HG03460 (cell line): ENCODE measurements at regions not wholly inside any gene's neighbourhood (a gene's known extent, or its start where the extent isn't known, plus 50 kb on each side); places are given as distances from the start of the nearest gene placed in this dataset.
"Not testable (repeated sequence)": the region's sequence is repeated elsewhere in the genome, so short reads cannot be mapped to it uniquely, and the experiment has no call there.

Experiments
- ATAC-seq: cut with Tn5 transposase; IDR thresholded peaks from one replicate; pipeline ENCODE4 v1.9.1; 2021; ENCODE audit not compliant: unreplicated experiment

DNA sequence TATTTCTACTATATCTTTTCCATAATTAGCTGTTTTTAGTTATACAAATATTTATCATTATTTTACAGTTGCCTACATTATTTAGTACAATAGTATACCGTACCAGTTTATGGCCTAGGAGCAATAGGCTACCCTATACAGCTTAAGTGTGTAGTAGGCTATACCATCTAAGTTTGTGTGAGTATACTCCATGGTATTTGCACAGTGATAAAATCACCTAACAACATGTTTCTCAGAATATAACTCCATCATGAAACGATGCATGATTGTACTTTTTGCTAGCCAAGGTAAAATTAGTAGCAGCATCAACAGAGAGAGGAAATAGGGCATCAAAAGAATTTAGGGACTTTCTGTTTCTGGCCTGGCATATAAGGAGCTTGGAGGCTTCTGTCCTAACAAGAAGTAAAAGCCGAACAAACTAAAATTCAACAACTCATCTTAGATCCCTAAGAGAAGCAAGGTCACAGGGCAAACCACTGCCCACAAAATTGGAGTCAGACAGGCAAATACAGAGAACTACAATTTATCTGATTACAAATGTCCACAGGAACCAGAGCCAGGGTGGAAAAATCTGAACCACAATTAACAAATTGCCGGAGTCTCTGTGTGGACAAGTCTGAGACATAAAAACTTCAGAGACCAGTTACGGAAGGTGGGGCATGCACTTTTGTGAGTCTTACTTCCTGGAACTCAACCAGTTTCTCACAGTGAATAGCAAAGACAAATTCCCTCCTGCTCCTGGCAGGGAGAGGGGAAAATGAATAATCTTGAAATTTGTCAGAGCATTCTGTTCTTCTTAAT lies 671.4 kb downstream of the RFPL4B start:
- no peak for ATAC-seq

DNA sequence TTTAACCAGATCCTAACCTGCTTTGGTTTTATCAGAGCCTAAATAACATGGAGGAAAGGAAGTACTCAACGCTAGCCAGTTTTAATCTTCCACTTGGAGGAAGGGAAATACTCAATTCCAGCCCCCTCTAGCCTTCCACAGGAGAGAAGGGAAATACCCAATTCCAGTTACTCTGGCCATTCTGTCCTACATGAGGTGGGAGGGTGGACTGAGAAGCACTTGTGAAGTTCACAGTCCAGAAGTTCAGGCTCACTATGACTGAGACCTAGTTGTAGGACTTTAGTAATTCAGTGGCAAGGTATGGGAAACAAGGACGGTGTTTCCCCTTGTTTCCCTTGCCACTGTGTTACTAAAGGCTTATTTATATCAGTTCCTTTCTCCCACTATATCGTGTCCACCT lies 672.0 kb downstream of the RFPL4B start:
- no peak for ATAC-seq

DNA sequence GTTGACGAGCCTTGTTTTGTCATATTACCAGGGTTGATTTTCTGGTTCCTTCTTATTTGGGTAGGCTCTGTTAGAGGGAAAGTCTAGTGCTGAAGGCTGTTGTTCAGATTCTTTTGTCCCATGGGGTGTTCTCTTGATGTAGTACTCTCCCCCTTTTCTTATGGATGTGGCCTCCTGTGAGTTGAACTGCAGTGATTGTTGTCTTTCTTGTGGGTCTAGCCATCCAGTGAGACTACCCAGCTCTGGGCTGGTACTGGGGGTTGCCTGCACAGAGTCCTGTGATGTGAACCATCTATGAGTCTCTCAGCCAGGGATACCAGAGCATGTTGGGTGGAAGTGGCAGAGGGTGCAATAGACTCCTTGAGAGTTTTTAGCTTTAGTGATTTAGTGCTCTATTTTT lies 680.6 kb downstream of the RFPL4B start:
- ATAC-seq: no peak

DNA sequence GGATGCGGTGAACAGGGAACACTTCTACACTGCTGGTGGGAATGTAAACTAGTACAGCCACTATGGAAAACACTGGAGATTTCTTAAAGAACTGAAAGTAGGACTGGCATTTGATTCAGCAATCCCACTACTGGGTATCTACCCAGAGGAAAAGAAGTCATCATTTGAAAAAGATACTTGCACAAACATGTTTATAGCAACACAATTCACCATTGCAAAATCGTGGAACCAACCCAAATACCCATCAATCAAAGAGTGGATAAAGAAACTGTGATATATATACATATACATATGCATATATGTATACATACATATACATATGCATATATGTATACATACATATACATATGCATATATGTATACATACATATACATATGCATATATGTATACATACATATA lies 682.0 kb downstream of the RFPL4B start:
- ATAC-seq: not testable (repeated sequence)

DNA sequence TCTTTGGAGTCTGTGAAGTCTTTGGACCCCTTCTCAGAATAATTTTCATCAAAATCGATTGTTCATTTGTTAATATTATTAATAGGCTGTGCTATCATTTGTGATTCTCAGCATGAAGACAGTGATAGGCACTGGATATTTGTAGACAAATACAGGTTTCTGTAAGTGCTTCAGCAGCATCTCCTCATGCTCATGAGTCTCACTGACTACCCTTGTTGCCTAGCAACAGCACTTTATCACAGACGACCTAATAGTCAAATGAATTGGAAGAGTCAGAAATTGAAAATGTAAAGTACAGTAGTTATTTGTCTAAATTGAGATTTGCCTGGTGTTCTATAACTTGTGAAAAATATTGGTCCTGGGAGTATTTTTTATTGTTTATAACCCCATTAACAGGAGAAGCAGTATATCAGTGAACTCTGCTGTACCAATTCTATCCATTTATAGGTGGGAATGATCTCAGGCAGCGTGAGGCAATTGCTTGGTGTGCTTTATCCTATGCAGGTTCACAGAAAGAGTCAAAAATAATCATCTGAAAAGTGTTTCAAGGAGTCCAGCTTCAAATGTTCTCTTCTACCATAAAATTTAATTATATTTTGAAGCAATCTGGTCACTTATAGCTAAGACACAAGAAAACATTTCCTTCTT lies 684.6 kb downstream of the RFPL4B start:
- ATAC-seq: no peak

DNA sequence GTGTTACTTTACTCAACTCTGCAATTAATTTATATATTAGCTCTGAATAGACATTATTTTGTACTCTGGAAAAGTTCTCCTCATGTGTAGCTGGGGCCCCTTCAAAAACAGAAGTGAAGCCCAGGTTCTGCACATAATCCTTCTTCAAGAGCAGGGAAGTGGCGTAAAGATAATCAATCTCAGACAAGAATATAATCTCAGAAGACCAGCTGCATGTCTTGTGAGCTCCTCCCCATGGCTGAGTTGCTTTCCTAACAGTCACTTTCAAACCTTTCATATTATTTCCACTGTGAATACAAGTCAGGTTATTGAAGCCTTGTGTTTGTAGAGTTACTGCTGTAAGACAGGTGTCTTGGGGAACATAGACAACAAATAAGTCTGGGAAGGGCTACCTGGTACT lies 691.9 kb downstream of the RFPL4B start:
- ATAC-seq: no peak

DNA sequence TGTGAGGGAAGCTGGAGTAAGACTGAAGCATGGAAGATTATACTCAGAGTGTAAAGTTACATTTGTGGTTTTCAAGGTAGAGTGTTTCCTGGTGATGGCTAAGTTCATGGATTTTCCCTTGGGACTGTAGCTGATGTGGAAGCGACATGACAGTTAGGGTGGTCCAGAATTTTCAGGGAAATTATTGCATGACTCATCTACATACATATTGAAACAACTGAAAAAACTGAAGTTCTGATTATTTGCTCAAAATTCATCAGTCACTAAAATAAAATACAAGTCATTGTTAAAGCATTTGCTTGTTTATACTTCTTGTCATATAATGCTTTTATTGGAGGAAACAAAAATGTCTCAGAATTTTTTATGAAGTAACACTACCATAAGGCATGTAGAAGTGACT lies 700.0 kb downstream of the RFPL4B start:
- ATAC-seq: no peak

DNA sequence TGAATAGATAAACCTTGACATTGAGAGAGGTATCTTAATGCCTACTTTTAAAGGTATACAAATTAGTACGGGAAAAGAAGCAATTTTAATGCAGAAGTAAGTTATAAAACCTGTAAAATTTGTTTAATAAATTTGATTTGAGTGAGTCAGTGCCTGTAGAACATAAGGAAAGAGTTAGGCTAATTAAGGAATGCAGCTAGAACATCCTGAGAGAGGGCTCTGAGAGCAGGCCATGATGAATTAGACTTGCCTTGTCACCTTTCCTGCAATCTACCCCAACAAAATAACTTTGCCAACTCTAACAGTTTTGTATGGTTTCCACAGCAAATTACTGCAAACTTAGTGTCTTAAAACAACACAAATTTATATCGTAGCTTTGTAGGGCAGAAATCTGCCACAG lies 700.8 kb downstream of the RFPL4B start:
- ATAC-seq: no peak

DNA sequence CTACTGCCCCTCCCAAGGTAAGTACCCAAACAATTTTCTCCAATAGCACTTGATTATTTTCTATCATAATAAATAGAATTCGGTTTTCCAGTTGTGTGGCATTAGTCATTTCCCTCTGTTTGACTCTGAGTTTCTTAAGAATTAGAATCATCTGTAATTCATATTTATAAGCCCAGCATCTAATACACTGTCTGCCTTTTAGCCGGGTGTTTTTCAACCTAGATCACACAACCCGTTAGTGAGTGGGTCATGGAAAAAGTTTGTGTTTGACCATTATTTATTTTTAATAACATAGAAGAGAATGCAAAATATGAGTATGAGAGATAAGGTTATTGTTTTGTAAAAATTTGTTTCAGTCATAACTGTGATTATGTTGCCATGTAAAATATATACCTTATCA lies 701.6 kb downstream of the RFPL4B start:
- ATAC-seq: no peak

DNA sequence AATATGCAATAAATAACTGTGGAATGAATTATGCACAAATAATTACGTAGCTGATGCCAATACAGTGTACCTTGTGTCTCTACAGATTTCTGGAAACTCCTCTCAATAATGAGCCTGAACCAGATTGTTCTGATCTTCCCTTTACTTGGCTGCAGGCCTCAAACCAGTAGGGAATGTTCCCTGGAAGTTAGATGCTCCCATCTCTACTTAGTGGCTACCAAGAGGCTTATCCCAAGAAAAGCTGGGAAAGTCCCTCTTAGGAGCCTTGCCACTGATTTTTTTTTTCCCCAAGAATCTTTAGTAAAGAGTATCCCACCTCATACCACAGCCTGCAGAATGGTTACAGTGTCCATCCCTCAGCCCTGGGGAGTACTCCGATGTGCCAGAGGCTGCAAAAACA lies 702.1 kb downstream of the RFPL4B start:
- ATAC-seq: no peak

DNA sequence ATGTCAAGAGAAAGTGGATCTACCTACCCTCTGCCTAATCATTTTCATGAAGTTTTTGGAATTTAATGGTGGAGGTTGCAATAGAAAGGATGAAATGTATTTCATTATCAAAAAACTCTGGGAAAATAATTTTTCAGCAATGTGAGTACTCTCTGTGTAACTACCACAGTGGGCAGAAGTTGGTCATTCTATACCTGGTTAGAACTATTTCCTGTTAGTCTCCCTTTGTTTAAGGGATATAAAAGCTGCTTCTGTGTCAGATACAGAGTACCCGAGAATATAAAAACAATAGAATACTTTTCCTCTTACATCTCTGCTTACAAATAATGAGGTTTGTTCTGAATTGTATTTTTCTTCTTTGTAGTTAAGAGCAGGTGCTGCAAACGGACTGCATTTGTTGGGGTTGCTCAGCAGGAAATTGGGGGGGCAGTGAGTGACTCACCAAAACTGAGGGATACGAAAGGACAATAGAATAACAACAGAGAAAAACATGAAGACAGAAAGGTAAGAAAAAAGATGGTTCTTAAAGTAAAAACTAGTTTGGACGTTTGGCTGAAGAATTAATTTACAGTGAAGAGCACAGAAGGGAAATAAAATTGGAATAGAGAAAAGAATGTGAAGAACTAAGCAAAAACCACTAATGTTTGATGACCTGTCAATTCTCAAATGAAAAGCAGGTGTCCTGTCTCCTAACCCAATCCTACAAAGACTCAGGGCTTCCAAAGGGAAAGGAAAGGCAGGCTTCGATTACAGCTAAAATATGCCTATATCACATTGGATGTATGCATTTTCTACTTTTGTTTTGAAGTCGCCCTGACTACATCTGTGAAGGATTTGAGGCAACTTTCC lies 703.1 kb downstream of the RFPL4B start:
- ATAC-seq: no peak

DNA sequence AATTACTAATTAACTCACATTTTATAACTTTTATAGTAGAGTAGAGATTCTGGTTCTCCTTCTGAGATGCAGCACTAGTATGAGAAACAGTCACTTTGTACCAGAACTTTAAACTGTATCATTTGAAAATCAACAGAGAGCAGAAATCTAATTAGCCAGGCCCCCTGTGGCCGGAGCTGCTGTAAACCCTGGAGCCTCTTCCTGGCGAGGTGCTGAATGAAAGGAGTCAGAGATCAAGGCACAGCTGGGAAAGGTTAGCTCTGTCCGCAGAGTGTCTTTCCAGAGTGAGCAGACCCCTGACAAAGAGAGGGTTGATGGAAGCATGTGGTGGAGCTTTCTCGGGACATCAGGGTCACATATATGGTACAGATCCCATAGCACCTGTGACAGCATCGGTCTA lies 703.8 kb downstream of the RFPL4B start:
- ATAC-seq: no peak

DNA sequence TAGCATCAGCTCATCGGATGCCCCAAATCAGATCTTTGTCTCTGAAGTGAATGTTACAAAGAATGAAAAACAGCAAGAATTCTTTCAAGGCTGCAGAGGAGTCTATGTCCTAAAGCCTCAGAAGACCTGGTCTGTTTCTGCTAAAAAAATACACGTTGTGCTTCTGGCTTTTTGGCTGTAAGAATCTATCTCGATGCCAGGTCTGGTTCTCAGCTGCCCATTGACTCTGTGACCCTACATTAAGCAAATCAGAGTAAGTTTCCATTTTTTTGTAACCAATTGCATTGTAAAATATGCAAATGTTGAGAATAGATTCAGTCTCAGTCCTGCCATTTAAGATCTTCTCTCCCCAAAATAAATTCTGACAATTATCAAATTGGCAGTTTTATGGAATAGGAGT lies 705.4 kb downstream of the RFPL4B start:
- ATAC-seq: no peak

DNA sequence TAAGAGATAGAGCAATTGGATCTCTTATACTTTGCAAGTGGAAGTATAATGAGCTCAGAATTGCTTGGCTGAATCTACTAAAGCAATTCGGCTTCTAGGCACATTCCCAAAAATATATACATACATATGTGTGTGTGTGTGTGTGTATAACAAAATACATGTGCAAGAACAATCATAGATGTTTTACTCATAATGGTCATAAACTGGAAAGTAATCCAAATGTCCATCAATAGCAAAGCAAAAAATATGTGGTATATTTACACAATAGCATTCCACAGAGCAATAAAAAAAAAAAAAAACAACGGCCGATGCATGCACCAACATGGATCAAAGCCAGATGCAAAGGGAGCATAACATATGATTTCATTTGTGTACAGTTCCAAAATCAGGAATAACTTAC lies 707.9 kb downstream of the RFPL4B start:
- ATAC-seq: no peak

DNA sequence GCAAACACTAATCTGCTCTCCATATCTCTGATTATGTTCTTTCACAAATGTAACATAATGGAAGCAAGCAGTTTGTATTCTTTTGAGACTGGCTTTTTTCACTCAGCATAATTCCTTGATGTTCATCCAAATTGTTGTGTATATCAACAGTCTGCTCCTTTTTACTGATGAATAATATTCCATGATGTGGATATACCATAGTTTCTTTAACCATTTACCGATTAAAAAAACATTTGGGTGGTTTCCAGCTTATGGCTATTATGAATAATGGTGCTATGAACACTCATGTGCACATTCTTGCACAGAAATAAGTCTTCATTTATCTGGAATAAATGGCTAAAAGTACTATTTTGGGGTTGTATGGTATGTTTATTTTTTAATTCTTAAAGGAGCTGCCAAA lies 708.9 kb downstream of the RFPL4B start:
- ATAC-seq: no peak

DNA sequence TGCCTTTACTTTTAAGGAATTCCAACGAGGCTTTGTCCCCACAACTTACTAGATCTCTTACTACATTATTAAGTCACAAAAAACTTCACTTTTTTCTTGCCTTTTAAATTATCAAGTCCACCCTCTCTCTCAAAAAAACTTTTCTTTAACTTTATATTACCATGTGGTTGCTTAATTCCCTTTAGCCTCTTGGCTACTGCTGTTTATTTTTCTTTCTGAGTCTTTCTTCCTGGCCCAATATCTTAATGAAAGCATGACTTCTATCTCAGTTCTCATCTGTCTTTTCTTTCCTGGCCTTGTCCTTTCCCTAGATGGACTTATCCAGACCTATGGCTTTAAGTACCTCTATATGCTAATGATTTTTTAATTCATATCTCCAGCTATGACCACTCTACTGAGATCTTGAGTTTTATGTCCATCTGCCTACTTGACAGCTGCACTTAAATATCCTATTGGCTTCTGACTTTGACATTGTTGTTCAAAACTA lies 710.5 kb downstream of the RFPL4B start:
- no peak for ATAC-seq

DNA sequence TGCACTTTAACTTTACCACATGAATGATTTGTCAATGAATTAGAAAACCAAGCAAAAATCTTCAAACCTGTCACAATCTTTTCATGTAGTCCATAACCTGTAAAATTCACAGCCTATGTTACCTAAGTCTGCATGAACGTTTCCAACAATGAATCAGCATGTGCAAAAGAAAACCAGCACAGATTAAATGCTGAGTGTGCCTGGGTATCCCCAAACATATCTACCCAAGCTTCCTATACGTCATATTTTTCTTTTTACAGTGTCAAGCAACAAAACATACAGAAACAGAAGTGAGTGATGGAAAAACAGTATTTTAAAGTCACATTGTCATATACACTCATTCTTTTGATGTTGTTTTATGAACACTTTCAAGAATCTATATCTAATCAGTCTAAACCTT lies 713.5 kb downstream of the RFPL4B start:
- ATAC-seq: no peak

DNA sequence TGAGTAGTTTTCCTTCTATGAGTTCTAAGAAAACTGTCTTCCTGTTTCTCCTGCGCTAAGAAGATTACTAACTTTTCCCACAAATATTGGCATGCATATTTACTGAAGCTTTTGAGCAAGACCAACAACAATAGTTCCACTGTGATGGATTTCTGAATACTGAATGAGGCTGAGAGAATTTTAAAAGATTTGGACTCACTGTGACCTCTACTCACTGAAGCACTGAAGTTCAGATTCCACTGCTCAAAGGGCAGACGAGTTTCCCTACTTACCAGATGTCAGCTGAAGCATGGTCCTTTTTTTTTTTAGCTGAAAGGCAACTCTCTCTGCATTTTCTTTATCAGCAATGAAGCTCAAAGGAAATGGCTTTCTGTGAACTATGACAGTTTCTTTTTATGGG lies 718.5 kb downstream of the RFPL4B start:
- no peak for ATAC-seq

DNA sequence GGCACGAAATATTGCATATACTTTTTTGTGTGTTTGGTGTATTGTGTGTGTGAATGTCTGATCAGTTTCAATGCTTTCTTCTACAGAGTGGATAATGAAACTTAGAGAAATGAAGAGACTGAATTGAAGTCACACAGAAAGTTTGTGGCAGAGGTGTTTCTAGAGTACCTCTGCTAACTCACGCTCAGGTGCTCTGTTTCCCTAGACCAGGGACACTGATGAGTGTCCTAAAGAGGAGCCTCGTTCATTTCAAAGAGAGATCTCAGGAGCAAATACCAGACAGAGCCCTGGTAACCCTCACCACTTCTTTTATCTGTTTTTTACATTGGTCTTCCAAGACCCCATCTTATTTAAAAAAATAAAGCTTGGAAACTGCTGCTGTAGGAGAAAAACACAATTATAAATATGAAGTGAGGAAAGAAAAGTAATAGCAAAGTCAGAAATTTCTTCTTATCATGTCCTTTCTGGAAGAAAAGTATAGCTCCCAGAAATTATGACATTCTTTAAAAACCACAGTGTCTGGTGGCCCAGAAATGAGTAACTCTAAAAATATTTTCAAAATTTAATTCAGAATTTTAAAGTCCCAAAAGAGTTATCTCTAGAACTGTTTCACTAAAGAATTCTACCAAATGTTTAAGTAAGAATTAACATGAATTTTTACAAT lies 720.6 kb downstream of the RFPL4B start:
- ATAC-seq: no peak

DNA sequence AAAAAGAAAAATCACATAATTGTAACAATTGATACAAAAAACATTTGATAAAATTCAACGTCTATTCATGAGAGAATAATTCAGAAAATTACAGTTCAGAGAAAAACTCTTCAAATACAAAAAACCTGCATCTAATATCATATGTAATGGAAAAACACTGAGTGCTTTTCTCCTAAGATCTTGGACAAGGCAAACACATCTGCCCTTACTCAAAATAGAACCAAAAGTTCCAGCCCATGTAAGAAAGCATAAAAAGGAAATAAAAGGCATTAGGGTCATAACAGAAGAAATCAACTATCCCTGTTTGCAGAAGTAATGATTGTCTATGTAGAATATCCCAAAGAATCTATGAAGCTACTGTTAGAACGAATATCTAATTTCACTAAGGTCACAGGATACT lies 721.4 kb downstream of the RFPL4B start:
- no peak for ATAC-seq

DNA sequence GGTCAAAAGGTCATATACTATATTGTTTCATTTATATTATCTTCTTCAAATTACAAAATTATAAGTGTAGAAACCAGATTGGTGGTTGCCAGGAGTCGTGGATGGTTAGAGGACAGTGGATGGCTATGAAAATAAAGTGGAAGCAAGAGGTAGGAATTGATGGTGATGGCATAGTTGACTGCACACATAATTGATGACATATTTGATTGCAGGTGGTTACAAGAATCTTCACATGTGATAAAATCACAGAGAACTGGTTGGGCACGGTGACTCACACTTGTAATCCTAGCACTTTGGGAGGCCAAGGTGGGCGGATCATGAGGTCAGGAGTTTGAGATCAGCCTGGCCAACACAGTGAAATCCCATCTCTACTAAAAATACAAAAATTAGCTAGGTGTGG lies 723.6 kb downstream of the RFPL4B start:
- ATAC-seq: not testable (repeated sequence)
